Liver (tissue), 8 donors: ENCODE measurements at regions not wholly inside any gene's neighbourhood (a gene's known extent, or its start where the extent isn't known, plus 50 kb on each side); places are given as distances from the start of the nearest gene placed in this dataset.

ENCODE experiments used
- DNase-seq: peaks from one replicate; pipeline ENCODE4 v3.0.0-alpha.2; 2017; ENCODE audit warnings: low spot score
- H3K27ac ChIP-seq, 2 donors: one replicate each; pipeline ENCODE4 v1.7.0; 2013; ENCODE audit warnings: inconsistent platforms in 2 of 2, low read length in 2 of 2, control low read depth in 1 of 2, low read depth in 1 of 2, mild to moderate bottlenecking in 1 of 2
- H3K27me3 ChIP-seq, 4 donors: one replicate each; pipeline versions ENCODE4 v1.6.1 to v1.7.0; 2013; ENCODE audit warnings: low read length in 3 of 4, inconsistent platforms in 1 of 4, mild to moderate bottlenecking in 1 of 4, moderate library complexity in 1 of 4; ENCODE audit not compliant: control insufficient read depth in 4 of 4, insufficient read depth in 4 of 4
- H3K36me3 ChIP-seq, 4 donors: one replicate each; pipeline versions ENCODE4 v1.6.1 to v1.7.0; 2013; ENCODE audit warnings: low read length in 3 of 4, mild to moderate bottlenecking in 3 of 4, low read depth in 1 of 4, moderate library complexity in 1 of 4; ENCODE audit not compliant: control insufficient read depth in 4 of 4, insufficient read depth in 3 of 4
- H3K4me1 ChIP-seq, 4 donors: one replicate each; pipeline versions ENCODE4 v1.6.1 to v1.7.0; 2013; ENCODE audit warnings: low read length in 3 of 4, mild to moderate bottlenecking in 3 of 4, moderate library complexity in 1 of 4; ENCODE audit not compliant: control insufficient read depth in 4 of 4, insufficient read depth in 4 of 4
- H3K4me3 ChIP-seq, 3 donors: one replicate each; pipeline versions ENCODE4 v1.6.1 to v1.7.0; 2013; ENCODE audit warnings: low read length in 3 of 3, control low read depth in 1 of 3, low read depth in 1 of 3, mild to moderate bottlenecking in 1 of 3
- H3K9ac ChIP-seq, 2 donors: one replicate each; pipeline ENCODE4 v1.7.0; 2013; ENCODE audit warnings: low read length in 2 of 2, mild to moderate bottlenecking in 2 of 2, moderate library complexity in 2 of 2, control low read depth in 1 of 2, low read depth in 1 of 2
- H3K9me3 ChIP-seq, 4 donors: one replicate each; pipeline versions ENCODE4 v1.6.1 to v1.7.0; 2013; ENCODE audit warnings: low read length in 3 of 4; ENCODE audit not compliant: control insufficient read depth in 4 of 4
- CTCF ChIP-seq: fragments of 150-350 bp; IDR thresholded peaks from 2 replicates; pipeline ENCODE4 v1.5.1; 2017; ENCODE audit warnings: improper control_type of control experiment, low read depth, low read length; ENCODE audit not compliant: missing input control
- FOXA1 ChIP-seq: IDR thresholded peaks from 2 replicates; pipeline ENCODE4 v1.6.1; 2016; ENCODE audit warnings: antibody characterized with exemption
- FOXA2 ChIP-seq: IDR thresholded peaks from 2 replicates; pipeline ENCODE4 v1.6.1; 2016; ENCODE audit warnings: antibody characterized with exemption
- GABPA ChIP-seq, 2 donors: IDR thresholded peaks in 1 of 2; conservative IDR thresholded peaks in 1 of 2; 2 replicates each; pipeline ENCODE4 v1.6.1; 2016; ENCODE audit warnings: antibody characterized with exemption in 2 of 2, mild to moderate bottlenecking in 1 of 2, moderate library complexity in 1 of 2
- MAX ChIP-seq: IDR thresholded peaks from 2 replicates; pipeline ENCODE4 v1.6.1; 2016; ENCODE audit warnings: antibody characterized with exemption
- NR2F2 ChIP-seq: IDR thresholded peaks from 2 replicates; pipeline ENCODE4 v1.6.1; 2016; ENCODE audit warnings: antibody characterized with exemption
- RAD21 ChIP-seq, 2 donors: IDR thresholded peaks; 2 replicates each; pipeline ENCODE4 v1.6.1; 2016; ENCODE audit warnings: antibody characterized with exemption in 2 of 2, mild to moderate bottlenecking in 2 of 2
- REST ChIP-seq: IDR thresholded peaks from 2 replicates; pipeline ENCODE4 v1.6.1; 2016; ENCODE audit warnings: antibody characterized with exemption, mild to moderate bottlenecking
- RXRA ChIP-seq, 2 donors: IDR thresholded peaks; 2 replicates each; pipeline ENCODE4 v1.6.1; 2017 to 2018; ENCODE audit warnings: antibody characterized with exemption in 2 of 2, mild to moderate bottlenecking in 1 of 2
- SP1 ChIP-seq: IDR thresholded peaks from 2 replicates; pipeline ENCODE4 v1.6.1; 2018; ENCODE audit warnings: antibody characterized with exemption, mild to moderate bottlenecking
- TAF1 ChIP-seq: conservative IDR thresholded peaks from 2 replicates; pipeline ENCODE4 v1.6.1; 2016; ENCODE audit warnings: antibody characterized with exemption, mild to moderate bottlenecking
- YY1 ChIP-seq: IDR thresholded peaks from 2 replicates; pipeline ENCODE4 v1.6.1; 2016; ENCODE audit warnings: antibody characterized with exemption, mild to moderate bottlenecking
- ZBTB33 ChIP-seq: IDR thresholded peaks from 2 replicates; pipeline ENCODE4 v1.6.1; 2016; ENCODE audit warnings: antibody characterized with exemption
- WGBS: extraction: QIAGEN DNeasy Blood & Tissue Kit; methylation state at CpG from one replicate; pipeline ENCODE4 v1.1.7; 2013; 5-methylcytosine and 5-hydroxymethylcytosine counted together
- donor health status: healthy.
- donor health status: healthy.
- donor health status: healthy.
- donor health status: healthy.
- donor health status: healthy.

GRCh38 chr2:22904126-22904684 is 480.8 kb upstream of the KLHL29 start:
- no peak for TF ChIP-seq FOXA1
- TF ChIP-seq RAD21 (IDR thresholded peaks at IDR 0.05): peak; percentile 51 to 72
- peak; percentile 33 for TF ChIP-seq CTCF
- H3K4me1 ChIP-seq: peaks cover 0 to 8% (median 3%) of the 10 kb centered on the region in 4 donors
- no peaks in the 10 kb centered on the region for H3K27me3 ChIP-seq
- H3K27ac ChIP-seq: no peak overlapping the region
- WGBS: 49% methylated on average over 6 of the region's 6 CpGs
- peak; percentile 39 for DNase-seq
- H3K4me3 ChIP-seq: no peak overlapping the region
- no peaks in the 10 kb centered on the region for H3K36me3 ChIP-seq
- no peak overlapping the region for H3K9ac ChIP-seq
- H3K9me3 ChIP-seq: no peaks in the 10 kb centered on the region

GRCh38 chr2:22907330-22907729 is 477.6 kb upstream of the KLHL29 start:
- Histone ChIP-seq H3K27ac (no peak overlapping the region), H3K27me3 (no peaks in the 10 kb centered on the region), H3K9ac (no peak overlapping the region), H3K9me3 (no peaks in the 10 kb centered on the region), H3K36me3 (no peaks in the 10 kb centered on the region), H3K4me3 (no peak overlapping the region), H3K4me1 (peaks cover 0 to 6% (median 3%) of the 10 kb centered on the region in 4 donors)
- WGBS: 73% methylated on average over 2 of the region's 2 CpGs
- DNase-seq: no peak
- TF ChIP-seq REST (no peak), RXRA (IDR thresholded peaks at IDR 0.05) (peak in 1 of 2 donors; percentile 17)

- 77% methylated on average over 3 of the region's 3 CpGs for WGBS
- TF ChIP-seq TAF1 (no peak), FOXA2 (no peak), MAX (no peak), FOXA1 (no peak), SP1 (no peak), GABPA (IDR thresholded peaks at IDR 0.05 in 1 of 2, conservative IDR thresholded peaks at IDR 0.05 in 1 of 2) (no peak), ZBTB33 (no peak), CTCF (no peak), RAD21 (IDR thresholded peaks at IDR 0.05) (no peak), RXRA (IDR thresholded peaks at IDR 0.05) (no peak), YY1 (no peak), NR2F2 (no peak)
- H3K4me1 ChIP-seq: no peaks in the 10 kb centered on the region
- no peak overlapping the region for H3K9ac ChIP-seq
- no peak overlapping the region for H3K4me3 ChIP-seq
- DNase-seq: no peak
- no peaks in the 10 kb centered on the region for H3K36me3 ChIP-seq
- no peaks in the 10 kb centered on the region for H3K9me3 ChIP-seq
- no peaks in the 10 kb centered on the region for H3K27me3 ChIP-seq
- no peak overlapping the region for H3K27ac ChIP-seq
Measured at GRCh38 chr2:22912398-22912797, 472.6 kb upstream of the KLHL29 start.
